NT2/D1 (cell line): ENCODE measurements at regions not wholly inside any gene's neighbourhood (a gene's known extent, or its start where the extent isn't known, plus 50 kb on each side); places are given as distances from the start of the nearest gene placed in this dataset.

Source experiments
- SUZ12 ChIP-seq: IDR thresholded peaks from 2 replicates; pipeline ENCODE4 v1.6.1; 2011; ENCODE audit not compliant: insufficient read length, insufficient read depth; ENCODE audit errors: extremely low read depth
- YY1 ChIP-seq: IDR thresholded peaks from 2 replicates; pipeline ENCODE4 v1.6.1; 2011; ENCODE audit not compliant: insufficient read length, insufficient read depth
- ZNF274 ChIP-seq: IDR thresholded peaks from 2 replicates; pipeline ENCODE4 v1.6.1; 2011; ENCODE audit warnings: mild to moderate bottlenecking, low read depth, low read length

GRCh38 chr7:17036584-17036983, 154.8 kb upstream of the AGR3 start:
- TF ChIP-seq ZNF274, result no peak
- no peak for TF ChIP-seq SUZ12
- no peak for TF ChIP-seq YY1
